Thoracic aorta (tissue), 2 donors: ENCODE measurements at regions not wholly inside any gene's neighbourhood (a gene's known extent, or its start where the extent isn't known, plus 50 kb on each side); places are given as distances from the start of the nearest gene placed in this dataset.

Source experiments
- ATAC-seq: fragments of 150-250 bp; one replicate; pipeline ENCODE4 v1.8.0; 2017; ENCODE audit warnings: low read depth; ENCODE audit not compliant: insufficient number of reproducible peaks, low FRiP score
- DNase-seq: peaks from one replicate; pipeline ENCODE4 v3.0.0-alpha.2; 2020; ENCODE audit warnings: low spot score
- H3K27ac ChIP-seq, 2 donors: fragments of 200-600 bp; sonication (generic); 1 replicate in 1 of 2; 2 replicates in 1 of 2; pipeline ENCODE4 v1.5.1; 2016; ENCODE audit warnings: mild to moderate bottlenecking in 2 of 2, moderate library complexity in 2 of 2
- H3K27me3 ChIP-seq: fragments of 200-600 bp; sonication (generic); replicated peaks from 2 replicates; pipeline ENCODE4 v1.6.0; 2016; ENCODE audit warnings: mild to moderate bottlenecking; ENCODE audit not compliant: insufficient read depth
- H3K36me3 ChIP-seq: fragments of 200-600 bp; sonication (generic); one replicate; pipeline ENCODE4 v1.5.1; 2016
- H3K4me1 ChIP-seq, 2 donors: fragments of 200-600 bp; sonication (generic); 1 replicate in 1 of 2; 2 replicates in 1 of 2; pipeline versions ENCODE4 v1.5.1 to v1.6.0; 2016; ENCODE audit warnings: low read depth in 2 of 2, mild to moderate bottlenecking in 1 of 2; ENCODE audit not compliant: control insufficient read depth in 1 of 2
- H3K4me3 ChIP-seq: fragments of 200-600 bp; sonication (generic); 2 replicates; pipeline ENCODE4 v1.5.1; 2016; ENCODE audit warnings: mild to moderate bottlenecking
- H3K9me3 ChIP-seq: fragments of 200-600 bp; sonication (generic); 2 replicates; pipeline ENCODE4 v1.5.1; 2016
- CTCF ChIP-seq: fragments of 200-600 bp; sonication (generic); IDR thresholded peaks from one replicate; pipeline ENCODE4 v1.5.1; 2019; ENCODE audit warnings: antibody characterized with exemption

- Histone ChIP-seq H3K9me3 (no peaks in the 10 kb centered on the region), H3K27me3 (no peaks in the 10 kb centered on the region), H3K27ac (no peak overlapping the region), H3K36me3 (no peaks in the 10 kb centered on the region), H3K4me3 (no peak overlapping the region), H3K4me1 (no peaks in the 10 kb centered on the region)
- DNase-seq = no peak
- ATAC-seq = no peak
- TF ChIP-seq CTCF = no peak
These were observed 712.5 kb upstream of the GRAMD2B start for GRCh38 chr5:125710745-125711144.

- no peaks in the 10 kb centered on the region for H3K4me1 ChIP-seq
- no peaks in the 10 kb centered on the region for H3K27me3 ChIP-seq
These were observed 710.8 kb upstream of the GRAMD2B start for GRCh38 chr5:125712397-125712796.

GRCh38 chr5:125713109-125713805 lies 710.0 kb upstream of the GRAMD2B start:
- DNase-seq = no peak
- Histone ChIP-seq H3K27ac (no peak overlapping the region), H3K4me3 (no peak overlapping the region), H3K27me3 (no peaks in the 10 kb centered on the region), H3K36me3 (no peaks in the 10 kb centered on the region), H3K9me3 (no peaks in the 10 kb centered on the region), H3K4me1 (no peaks in the 10 kb centered on the region)
- ATAC-seq = no peak
- no peak for TF ChIP-seq CTCF

More at GRCh38 chr5:125712397-125712796, 710.8 kb upstream of the GRAMD2B start:
- no peak for ATAC-seq
- Histone ChIP-seq H3K9me3 (no peaks in the 10 kb centered on the region), H3K4me3 (no peak overlapping the region), H3K27ac (no peak overlapping the region), H3K36me3 (no peaks in the 10 kb centered on the region)
- no peak for DNase-seq
- TF ChIP-seq CTCF = no peak

GRCh38 chr5:125715216-125715615 lies 708.0 kb upstream of the GRAMD2B start:
- H3K4me1 ChIP-seq = no peaks in the 10 kb centered on the region
- H3K27ac ChIP-seq = no peak overlapping the region
- no peaks in the 10 kb centered on the region for H3K36me3 ChIP-seq

GRCh38 chr5:125717209-125717608 lies 706.0 kb upstream of the GRAMD2B start:
- H3K27me3 ChIP-seq = no peaks in the 10 kb centered on the region
- H3K36me3 ChIP-seq = no peaks in the 10 kb centered on the region
- no peaks in the 10 kb centered on the region for H3K9me3 ChIP-seq
- no peak for ATAC-seq
- no peak overlapping the region for H3K4me3 ChIP-seq
- no peak for DNase-seq
- H3K4me1 ChIP-seq = no peaks in the 10 kb centered on the region
- no peak overlapping the region for H3K27ac ChIP-seq
- no peak for TF ChIP-seq CTCF

More at GRCh38 chr5:125715216-125715615, 708.0 kb upstream of the GRAMD2B start:
- H3K4me3 ChIP-seq = no peak overlapping the region
- H3K27me3 ChIP-seq = no peaks in the 10 kb centered on the region
- TF ChIP-seq CTCF = no peak
- H3K9me3 ChIP-seq = no peaks in the 10 kb centered on the region
- DNase-seq = no peak
- no peak for ATAC-seq
